ENCODE measurements at regions not wholly inside any gene's neighbourhood (a gene's known extent, or its start where the extent isn't known, plus 50 kb on each side); places are given as distances from the start of the nearest gene placed in this dataset.

GRCh38 chr1:213690341-213690917, 297.3 kb upstream of the PROX1 start:
- TF ChIP-seq EZH2phosphoT487 (IDR thresholded peaks at IDR 0.05; ENCODE audit: insufficient read depth, low read depth), result no peak
- TF ChIP-seq EZH2 (IDR thresholded peaks at IDR 0.05; ENCODE audit: insufficient read depth, poor library complexity, severe bottlenecking), result no peak

Measured in GM23248 (cell line).